ENCODE measurements at regions not wholly inside any gene's neighbourhood (a gene's known extent, or its start where the extent isn't known, plus 50 kb on each side); places are given as distances from the start of the nearest gene placed in this dataset.

DNA sequence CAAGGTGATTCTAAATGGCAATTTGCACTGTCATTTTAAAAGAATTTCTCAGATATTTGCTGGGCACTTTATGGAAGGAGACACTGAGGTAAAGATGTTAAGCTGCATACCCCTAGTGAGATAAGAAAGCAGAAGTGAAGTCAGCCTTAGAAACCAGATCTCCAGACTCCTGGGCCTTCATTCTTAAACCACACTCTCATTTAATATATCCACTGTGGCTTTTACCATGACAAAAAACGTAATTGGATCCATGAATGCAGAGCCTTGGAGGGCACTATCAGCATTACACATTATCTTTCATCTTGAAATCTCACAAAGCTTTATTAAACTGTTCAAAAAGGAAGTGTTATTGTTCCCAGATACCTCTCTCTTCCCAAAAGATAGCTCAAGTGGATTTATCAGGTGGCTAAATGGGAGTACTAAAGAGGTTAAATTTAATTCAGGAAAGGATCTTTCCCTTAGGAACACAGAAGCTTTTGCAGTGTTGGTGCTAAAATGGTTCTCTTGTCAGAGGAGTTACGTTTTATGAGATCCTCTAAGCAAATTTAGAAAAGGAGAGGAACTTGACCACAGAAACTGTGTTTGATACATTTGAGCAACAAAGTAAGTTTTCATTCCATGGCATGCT, 1060.4 kb downstream of the EFNB2 start:
- no peak for DNase-seq

DNA sequence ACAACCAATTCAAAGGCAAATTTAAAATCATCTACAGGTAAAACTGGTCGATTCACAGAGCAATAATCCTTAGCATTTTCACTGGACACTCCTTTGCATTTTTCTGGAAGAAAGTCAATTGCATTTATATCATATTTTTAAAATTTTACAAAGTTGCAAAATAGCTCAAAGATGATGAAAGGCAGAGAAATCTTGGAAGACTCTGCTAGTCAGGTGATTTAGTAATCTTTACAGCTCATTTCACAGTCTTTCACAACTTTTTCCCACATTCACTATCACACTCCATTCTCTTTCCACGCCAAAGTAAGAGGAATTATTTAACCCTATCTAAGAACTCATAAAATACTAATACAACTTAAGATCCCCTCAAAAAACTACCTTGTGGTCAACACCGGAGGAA, 1063.8 kb downstream of the EFNB2 start:
- no peak for DNase-seq

DNA sequence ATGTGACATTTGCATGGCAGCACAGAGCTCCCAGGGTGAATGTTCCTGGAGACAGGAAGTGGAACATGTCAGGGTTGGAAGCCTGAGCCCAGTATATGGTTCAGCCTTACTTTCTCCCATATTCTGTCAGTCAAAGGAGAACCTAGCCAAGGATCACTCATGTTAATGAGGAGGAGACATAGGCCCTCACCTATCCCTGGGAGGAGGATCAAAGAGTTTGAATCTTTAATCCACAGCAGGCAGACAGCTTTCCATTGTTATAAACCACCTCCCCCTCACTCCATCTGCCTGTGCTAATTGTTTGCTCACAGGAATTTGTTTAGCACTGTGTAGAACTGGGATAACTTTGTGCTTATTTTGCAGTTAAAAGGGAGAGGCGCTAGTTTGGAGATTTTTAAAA, 1069.1 kb downstream of the EFNB2 start:
- DNase-seq: no peak

DNA sequence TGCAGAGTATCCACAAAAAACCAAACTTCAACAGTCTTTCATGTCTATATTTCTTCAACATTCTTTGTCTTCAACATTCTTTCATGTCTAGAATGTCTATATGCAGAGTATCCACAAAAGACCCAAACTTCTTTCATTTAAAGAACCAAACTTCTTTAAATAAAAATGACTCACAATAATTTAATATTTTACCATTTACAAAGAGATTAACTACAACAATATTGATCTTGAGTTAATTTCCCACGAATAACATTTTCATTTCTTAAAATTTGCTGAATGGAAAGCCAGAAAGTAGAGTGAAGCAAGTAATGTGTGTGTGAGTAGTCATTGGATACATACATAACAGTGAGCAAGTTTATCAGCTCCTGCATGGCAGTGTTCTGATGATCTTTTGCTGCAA, 1069.7 kb downstream of the EFNB2 start, which contains the start of gene DAOA:
Gene DAOA, plus strand, starts transcription at position 301 of the 400 bp plus-strand sequence.
- DNase-seq: no peak

GRCh38 chr13:105465251-105465650, 1070.2 kb downstream of the EFNB2 start:
- no peak for DNase-seq

DNA sequence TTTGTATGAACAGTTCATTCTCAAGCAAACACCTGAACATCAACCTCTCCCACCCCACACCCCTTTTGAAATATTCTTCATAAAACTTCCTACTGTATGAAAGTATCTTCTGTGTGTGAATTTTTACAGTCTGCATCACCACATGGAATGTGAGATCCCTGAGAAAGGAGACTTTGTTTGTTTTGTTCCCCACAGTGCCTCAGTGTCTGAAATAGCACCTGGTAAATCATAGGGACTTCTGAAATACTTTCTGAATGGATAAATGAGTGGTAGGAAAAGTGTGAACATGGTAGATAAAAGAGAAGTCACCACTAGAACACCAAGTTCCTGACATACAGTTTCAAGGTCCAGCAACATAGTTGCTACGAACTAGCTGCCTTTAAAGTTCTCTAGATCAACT, 1071.2 kb downstream of the EFNB2 start:
- no peak for DNase-seq

DNA sequence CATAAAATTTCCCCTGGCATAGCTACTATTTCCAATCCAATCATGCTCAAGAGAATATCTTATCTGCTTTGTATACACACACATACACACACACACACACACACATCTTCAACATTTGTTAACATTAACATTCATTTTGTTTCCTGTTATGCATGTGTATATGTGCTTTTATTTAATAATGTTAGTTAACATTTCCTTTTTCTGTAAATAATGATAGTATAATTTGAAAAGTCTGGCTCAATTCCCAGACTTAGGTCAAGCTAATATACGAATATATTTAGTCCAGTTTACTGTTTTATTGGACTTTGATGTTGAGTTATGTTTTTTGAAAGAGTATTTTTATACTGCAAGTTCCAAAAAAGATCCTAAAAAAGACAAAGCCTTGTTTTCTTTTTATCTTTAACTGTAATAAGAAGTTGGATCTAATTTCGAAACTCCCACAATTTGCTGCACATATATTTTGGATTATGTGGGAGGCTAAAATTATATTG, 1072.4 kb downstream of the EFNB2 start:
- no peak for DNase-seq

GRCh38 chr13:105462098-105462497, 1073.4 kb downstream of the EFNB2 start:
- DNase-seq: no peak

GRCh38 chr13:105452895-105453294, 1082.6 kb downstream of the EFNB2 start:
- DNase-seq: no peak

GRCh38 chr13:105450784-105451183, 1084.7 kb downstream of the EFNB2 start:
- DNase-seq: no peak

- no peak for DNase-seq
Observed at GRCh38 chr13:105448811-105449210, 1086.7 kb downstream of the EFNB2 start.

GRCh38 chr13:105446197-105446596, 1089.3 kb downstream of the EFNB2 start:
- no peak for DNase-seq

DNA sequence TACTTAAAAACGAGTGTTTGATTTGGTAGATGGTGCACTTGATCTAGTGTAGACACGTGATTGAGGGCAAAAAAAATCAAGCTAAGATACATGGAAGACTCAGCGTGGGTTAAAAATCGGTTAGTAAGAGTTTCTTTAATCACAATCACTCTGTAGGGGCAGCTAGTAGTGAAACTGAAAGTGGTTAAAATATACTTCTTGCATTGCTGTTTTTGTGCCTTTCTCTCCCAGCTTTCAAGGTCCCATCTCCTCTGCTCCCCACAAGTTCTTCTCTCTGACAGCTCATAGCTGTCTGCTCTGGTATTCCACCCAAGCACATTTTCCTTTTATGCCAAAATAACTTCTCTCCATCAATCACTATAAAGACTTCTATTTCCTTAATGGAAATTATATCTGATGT, 1089.7 kb downstream of the EFNB2 start:
- no peak for DNase-seq

GRCh38 chr13:105442949-105443699, 1092.3 kb downstream of the EFNB2 start:
- no peak for DNase-seq

DNA sequence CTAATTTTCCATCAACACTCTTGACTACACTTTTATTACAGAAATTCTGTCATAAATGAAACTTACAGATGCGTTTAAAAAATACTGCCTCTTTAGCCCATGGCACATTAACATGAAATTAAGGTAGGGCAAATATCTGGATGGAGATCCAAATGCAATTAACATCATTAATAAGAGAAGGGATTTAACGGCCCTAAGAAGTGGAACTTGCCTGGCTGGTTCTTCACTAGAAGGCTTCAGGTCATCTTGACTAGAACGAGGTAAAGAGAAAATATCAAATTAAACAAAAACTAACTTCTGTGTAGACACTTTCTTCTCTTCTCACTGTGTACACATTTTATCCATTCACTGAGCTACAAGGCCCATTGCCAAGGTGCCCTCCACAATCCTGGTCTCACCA, 1093.4 kb downstream of the EFNB2 start:
- no peak for DNase-seq

GRCh38 chr13:105441051-105441750, 1094.3 kb downstream of the EFNB2 start:
- DNase-seq: no peak

GRCh38 chr13:105436943-105437342, 1098.5 kb downstream of the EFNB2 start:
- DNase-seq: no peak

GRCh38 chr13:105432438-105432837, 1103.0 kb downstream of the EFNB2 start:
- DNase-seq: no peak

DNA sequence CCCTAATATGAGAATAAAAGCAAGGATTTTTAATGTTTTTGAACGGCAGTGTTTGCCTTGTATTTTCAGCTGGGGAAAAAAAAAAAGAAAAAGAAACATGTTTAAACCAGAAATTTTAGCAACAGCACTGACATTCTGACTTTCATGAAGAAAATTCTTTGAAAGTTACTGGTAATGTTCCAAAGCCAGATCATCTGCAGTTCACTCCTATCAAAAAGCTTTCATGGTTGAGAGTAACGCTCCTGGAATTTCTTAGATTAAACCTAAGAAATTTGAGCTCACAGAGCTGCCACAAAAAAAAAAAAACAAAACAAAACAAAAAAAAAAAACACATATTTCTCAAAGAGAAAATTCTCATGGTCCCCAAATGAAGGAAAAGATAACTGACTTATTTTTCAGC, 1106.7 kb downstream of the EFNB2 start:
- no peak for DNase-seq

DNA sequence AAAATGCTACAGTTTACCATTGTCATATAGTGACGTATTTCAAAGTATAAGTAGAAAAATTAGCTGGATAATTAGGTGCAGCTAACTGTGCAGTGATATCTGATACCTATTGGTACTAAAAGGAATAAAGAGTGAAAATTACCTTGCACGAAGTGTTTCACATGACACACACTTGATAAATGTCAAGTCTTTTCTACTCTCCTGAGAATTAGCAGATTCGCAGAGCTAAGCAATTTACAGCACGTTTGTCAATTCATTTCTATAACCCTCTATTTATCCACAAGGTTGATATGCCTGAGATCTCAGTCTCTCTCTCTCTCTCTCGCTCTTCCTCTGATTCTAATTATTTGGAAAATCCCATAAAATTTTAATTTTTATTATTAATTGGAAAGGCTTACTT, 1109.0 kb downstream of the EFNB2 start:
- no peak for DNase-seq

DNA sequence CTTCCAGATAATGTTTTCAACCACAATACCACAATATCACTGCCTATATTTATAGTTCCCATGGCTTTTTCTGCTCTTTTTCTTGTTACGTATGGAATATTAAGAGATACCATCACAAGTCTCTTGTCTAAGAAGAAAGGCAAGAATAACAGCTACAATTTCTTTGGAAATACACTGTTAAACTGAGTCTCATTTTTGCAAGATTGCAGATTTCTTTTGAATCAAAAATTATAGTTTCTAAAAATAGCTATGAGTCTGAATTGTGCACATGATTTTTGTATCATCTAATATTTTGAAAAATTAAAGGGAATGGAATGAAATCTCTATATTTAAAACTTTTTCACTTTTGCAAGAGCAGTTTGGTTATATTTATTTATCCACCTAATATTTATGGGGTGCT, 1120.8 kb downstream of the EFNB2 start:
- DNase-seq: no peak

DNA sequence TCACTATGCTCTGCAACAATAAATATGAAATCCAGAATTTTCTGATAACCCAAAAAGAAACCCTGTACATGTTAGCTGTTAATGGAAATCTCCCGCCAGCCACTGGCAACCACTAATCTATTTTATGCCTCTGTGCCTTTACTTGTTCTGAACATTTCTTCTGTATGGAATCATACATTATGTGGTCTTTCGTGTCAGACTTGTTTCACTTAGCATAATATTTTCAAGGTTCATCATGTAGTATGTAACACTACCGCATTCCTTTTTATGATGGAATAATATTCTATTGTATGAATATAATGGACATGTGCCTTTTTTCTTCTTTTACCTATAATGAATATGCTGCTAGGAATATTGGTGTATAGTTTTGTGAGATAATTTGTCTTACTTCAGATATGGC, 1123.3 kb downstream of the EFNB2 start:
- DNase-seq: no peak

- peak; percentile 27 for DNase-seq
Observed at GRCh38 chr13:105410602-105411001, 1124.9 kb downstream of the EFNB2 start.

DNA sequence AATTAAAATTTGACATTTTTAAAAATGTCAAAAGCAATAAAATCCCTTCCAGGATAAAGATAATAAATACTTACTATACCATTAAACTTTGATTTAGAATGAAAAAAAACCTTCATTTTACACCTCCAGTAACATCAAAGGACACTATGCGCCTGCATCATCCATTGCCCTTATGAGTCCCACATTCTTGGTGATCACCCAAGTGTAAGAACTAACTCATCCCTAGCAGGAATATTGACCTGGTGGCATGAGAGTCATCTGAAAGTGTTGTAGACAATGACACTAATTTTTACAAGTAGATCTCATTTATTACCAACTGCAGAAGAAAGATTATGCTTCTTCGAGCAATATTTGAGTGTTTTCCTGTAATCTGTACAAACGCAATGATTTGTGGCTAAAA, 1128.9 kb downstream of the EFNB2 start:
- DNase-seq: no peak
